Skeletal muscle tissue (tissue), 3 donors: ENCODE measurements at regions not wholly inside any gene's neighbourhood (a gene's known extent, or its start where the extent isn't known, plus 50 kb on each side); places are given as distances from the start of the nearest gene placed in this dataset.
A peak's percentile ranks its signal among the peaks of the same experiment; 100 is the strongest.

ENCODE experiments used
- H3K27ac ChIP-seq: one replicate; pipeline ENCODE4 v1.7.0; 2013; ENCODE audit warnings: mild to moderate bottlenecking, low read depth, low read length, inconsistent platforms
- H3K27me3 ChIP-seq, 3 donors: one replicate each; pipeline ENCODE4 v1.7.0; 2013; ENCODE audit warnings: low read length in 3 of 3; ENCODE audit not compliant: control insufficient read depth in 3 of 3, insufficient read depth in 3 of 3
- H3K36me3 ChIP-seq, 3 donors: one replicate each; pipeline ENCODE4 v1.7.0; 2013; ENCODE audit warnings: low read length in 3 of 3; ENCODE audit not compliant: control insufficient read depth in 3 of 3, insufficient read depth in 3 of 3
- H3K4me1 ChIP-seq, 3 donors: one replicate each; pipeline ENCODE4 v1.7.0; 2013; ENCODE audit warnings: low read length in 3 of 3, mild to moderate bottlenecking in 3 of 3; ENCODE audit not compliant: control insufficient read depth in 3 of 3, insufficient read depth in 3 of 3
- H3K4me3 ChIP-seq, 3 donors: one replicate each; pipeline ENCODE4 v1.7.0; 2013; ENCODE audit warnings: low read length in 3 of 3
- H3K9ac ChIP-seq, 3 donors: one replicate each; pipeline ENCODE4 v1.7.0; 2013; ENCODE audit warnings: low read length in 3 of 3, mild to moderate bottlenecking in 3 of 3, moderate library complexity in 2 of 3, low read depth in 1 of 3
- H3K9me3 ChIP-seq, 3 donors: one replicate each; pipeline ENCODE4 v1.7.0; 2013; ENCODE audit warnings: low read length in 3 of 3; ENCODE audit not compliant: control insufficient read depth in 3 of 3
- donor health status: Osteomylitis.

DNA sequence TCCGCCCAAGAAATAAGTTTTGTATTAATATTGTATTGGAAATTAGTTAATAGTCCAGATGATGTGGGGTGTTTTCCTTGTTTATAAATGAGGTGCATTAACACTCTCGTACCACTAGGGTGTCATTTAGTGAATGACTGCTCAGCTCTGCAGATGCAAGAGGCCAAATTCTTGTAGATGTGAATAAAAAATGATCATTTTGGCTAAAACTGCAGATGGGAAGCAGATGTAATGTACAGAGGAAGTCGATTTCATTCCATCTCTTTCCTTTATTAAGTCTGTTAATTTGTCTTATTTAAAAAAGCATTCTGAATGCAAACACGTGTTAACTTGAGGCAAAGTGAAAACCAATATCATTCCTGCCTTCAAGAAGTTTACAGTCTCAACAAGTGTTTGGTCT lies 108.1 kb downstream of the DHX15 start:
- H3K27ac ChIP-seq, result no peak overlapping the region
- H3K4me1 ChIP-seq, result peaks cover 9 to 14% (median 10%) of the 10 kb centered on the region in 3 donors
- no peak overlapping the region for H3K4me3 ChIP-seq
- no peaks in the 10 kb centered on the region for H3K9me3 ChIP-seq
- no peak overlapping the region for H3K9ac ChIP-seq
- H3K36me3 ChIP-seq, result no peaks in the 10 kb centered on the region
- peaks cover 0 to 5% (median 3%) of the 10 kb centered on the region in 3 donors for H3K27me3 ChIP-seq

DNA sequence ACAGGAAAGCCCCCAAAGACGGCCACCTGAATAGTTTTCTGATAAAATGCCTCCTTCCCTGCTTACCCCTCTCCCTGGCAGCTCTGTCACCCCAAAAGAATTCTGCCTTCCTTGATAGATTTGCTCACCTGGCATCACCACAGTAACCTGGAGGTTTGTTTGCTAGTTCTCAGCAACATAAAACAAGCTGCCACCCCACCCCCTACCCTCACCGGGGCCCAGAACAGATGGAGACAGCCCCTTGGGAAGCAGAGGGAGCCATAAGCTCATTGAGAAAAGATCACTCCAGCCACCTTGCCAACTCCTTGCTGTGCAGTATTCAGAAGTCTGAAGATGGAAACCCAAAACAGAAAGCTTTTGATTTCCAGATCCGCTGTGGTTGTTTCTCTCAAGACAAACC lies 108.6 kb downstream of the DHX15 start:
- peaks cover 11 to 16% (median 12%) of the 10 kb centered on the region in 3 donors for H3K4me1 ChIP-seq
- H3K36me3 ChIP-seq, result no peaks in the 10 kb centered on the region
- H3K9ac ChIP-seq, result no peak overlapping the region
- no peaks in the 10 kb centered on the region for H3K9me3 ChIP-seq
- no peak overlapping the region for H3K4me3 ChIP-seq
- no peak overlapping the region for H3K27ac ChIP-seq
- H3K27me3 ChIP-seq, result peaks cover 0 to 5% (median 3%) of the 10 kb centered on the region in 3 donors

- Histone ChIP-seq H3K36me3 (no peaks in the 10 kb centered on the region), H3K9ac (peak overlapping the region in 2 of 3 donors; percentile 41 to 63), H3K27ac (no peak overlapping the region), H3K9me3 (no peaks in the 10 kb centered on the region), H3K4me3 (peak overlapping the region; percentile 48 to 83 (median 80)), H3K27me3 (peaks cover 5 to 12% (median 12%) of the 10 kb centered on the region in 3 donors), H3K4me1 (peaks cover 19 to 26% (median 19%) of the 10 kb centered on the region in 3 donors)
These were observed 111.0 kb downstream of the DHX15 start for GRCh38 chr4:24473309-24473721.

DNA sequence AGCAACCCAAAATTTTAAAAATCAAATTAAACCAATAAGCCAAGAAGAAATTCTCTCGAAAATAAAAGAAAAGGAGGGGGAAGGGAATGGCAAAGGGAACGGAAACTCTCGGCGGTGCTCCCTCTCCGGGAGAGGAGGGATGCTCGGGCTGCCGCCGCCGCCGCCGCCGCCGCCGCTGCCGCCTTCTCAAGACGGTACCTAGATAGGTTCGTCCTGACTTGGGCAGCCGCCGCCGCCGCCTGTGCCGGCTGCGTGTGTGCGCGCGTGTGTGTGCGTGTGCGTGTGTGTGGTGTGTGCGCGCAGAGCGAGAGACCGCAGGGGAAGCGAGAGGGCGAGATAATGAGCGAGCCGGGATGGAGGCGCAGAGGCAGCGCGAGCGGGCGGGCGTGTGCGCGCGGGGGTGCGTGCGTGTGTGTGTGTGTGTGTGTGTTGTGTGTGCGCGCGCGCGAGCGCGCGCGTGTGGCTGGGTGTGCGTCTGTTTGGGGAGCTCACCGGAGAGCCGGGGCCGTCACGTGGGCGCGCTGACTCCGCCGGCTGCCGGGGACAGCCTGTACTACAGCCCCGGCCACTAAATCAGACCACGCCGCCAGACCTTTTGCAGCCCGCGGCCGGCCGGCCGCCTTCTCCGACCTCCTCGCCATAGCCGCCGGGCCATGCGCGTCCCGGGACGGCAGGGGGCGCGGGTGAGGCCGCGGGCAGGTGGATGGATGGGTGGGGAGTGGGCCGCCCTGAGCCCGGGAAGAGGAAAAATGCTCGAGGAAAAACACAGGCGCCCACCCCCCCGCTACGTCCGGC lies 111.6 kb downstream of the DHX15 start:
- Histone ChIP-seq H3K9ac (peak overlapping the region in 2 of 3 donors; percentile 41 to 63), H3K27me3 (peaks cover 5 to 18% (median 8%) of the 10 kb centered on the region in 3 donors), H3K27ac (no peak overlapping the region), H3K4me1 (peaks cover 19 to 26% (median 19%) of the 10 kb centered on the region in 3 donors), H3K9me3 (no peaks in the 10 kb centered on the region), H3K36me3 (no peaks in the 10 kb centered on the region), H3K4me3 (peak overlapping the region; percentile 70 to 83 (median 80))

GRCh38 chr4:24472161-24472510 lies 112.2 kb downstream of the DHX15 start:
- peak overlapping the region; percentile 70 to 83 (median 80) for H3K4me3 ChIP-seq
- peaks cover 5 to 15% (median 7%) of the 10 kb centered on the region in 3 donors for H3K27me3 ChIP-seq
- H3K9me3 ChIP-seq, result no peaks in the 10 kb centered on the region
- H3K27ac ChIP-seq, result no peak overlapping the region
- H3K4me1 ChIP-seq, result peaks cover 19 to 26% (median 19%) of the 10 kb centered on the region in 3 donors
- H3K36me3 ChIP-seq, result no peaks in the 10 kb centered on the region
- peak overlapping the region in 2 of 3 donors; percentile 7 to 64 for H3K9ac ChIP-seq

- Histone ChIP-seq H3K9ac (peak overlapping the region; percentile 42 to 64 (median 51)), H3K4me1 (peaks cover 19 to 26% (median 19%) of the 10 kb centered on the region in 3 donors), H3K36me3 (no peaks in the 10 kb centered on the region), H3K27me3 (peaks cover 5 to 15% (median 7%) of the 10 kb centered on the region in 3 donors), H3K27ac (no peak overlapping the region), H3K9me3 (no peaks in the 10 kb centered on the region), H3K4me3 (peak overlapping the region; percentile 70 to 83 (median 73))
These were observed 112.7 kb downstream of the DHX15 start for GRCh38 chr4:24471486-24472160.

GRCh38 chr4:24470666-24471485 lies 113.5 kb downstream of the DHX15 start:
- Histone ChIP-seq H3K36me3 (no peaks in the 10 kb centered on the region), H3K9ac (peak overlapping the region; percentile 42 to 64 (median 51)), H3K4me1 (peaks cover 19 to 26% (median 19%) of the 10 kb centered on the region in 3 donors), H3K9me3 (no peaks in the 10 kb centered on the region), H3K27ac (no peak overlapping the region), H3K27me3 (peaks cover 5 to 19% (median 11%) of the 10 kb centered on the region in 3 donors), H3K4me3 (peak overlapping the region; percentile 70 to 83 (median 73))

GRCh38 chr4:24468071-24468470 lies 116.3 kb downstream of the DHX15 start:
- Histone ChIP-seq H3K27me3 (peaks cover 8 to 27% (median 20%) of the 10 kb centered on the region in 3 donors), H3K9ac (no peak overlapping the region), H3K4me3 (no peak overlapping the region), H3K4me1 (peaks cover 13 to 22% (median 16%) of the 10 kb centered on the region in 3 donors), H3K36me3 (no peaks in the 10 kb centered on the region), H3K27ac (no peak overlapping the region), H3K9me3 (no peaks in the 10 kb centered on the region)

GRCh38 chr4:24464566-24464965 lies 119.8 kb downstream of the DHX15 start:
- H3K9me3 ChIP-seq, result no peaks in the 10 kb centered on the region
- H3K4me1 ChIP-seq, result peaks cover 0 to 2% (median 0%) of the 10 kb centered on the region in 3 donors
- no peak overlapping the region for H3K4me3 ChIP-seq
- H3K9ac ChIP-seq, result no peak overlapping the region
- peaks cover 4 to 27% (median 14%) of the 10 kb centered on the region in 3 donors for H3K27me3 ChIP-seq
- no peak overlapping the region for H3K27ac ChIP-seq
- H3K36me3 ChIP-seq, result no peaks in the 10 kb centered on the region
